ENCODE measurements at regions not wholly inside any gene's neighbourhood (a gene's known extent, or its start where the extent isn't known, plus 50 kb on each side); places are given as distances from the start of the nearest gene placed in this dataset.
"Not testable (repeated sequence)": the region's sequence is repeated elsewhere in the genome, so short reads cannot be mapped to it uniquely, and the experiment has no call there.

- H3K9me3 Mint-ChIP-seq; H3K27ac Mint-ChIP-seq; H3K4me1 Mint-ChIP-seq (ENCODE audit: low read depth); H3K4me3 Mint-ChIP-seq (ENCODE audit: low read depth); H3K36me3 Mint-ChIP-seq (ENCODE audit: low read depth); H3K27me3 Mint-ChIP-seq (ENCODE audit: low read depth); DNase-seq (ENCODE audit: low spot score); intact Hi-C loops (cut with micrococcal nuclease): not testable (repeated sequence)
Observed at GRCh38 chr5:176067948-176068347, 99.8 kb upstream of the THOC3 start.

DNA sequence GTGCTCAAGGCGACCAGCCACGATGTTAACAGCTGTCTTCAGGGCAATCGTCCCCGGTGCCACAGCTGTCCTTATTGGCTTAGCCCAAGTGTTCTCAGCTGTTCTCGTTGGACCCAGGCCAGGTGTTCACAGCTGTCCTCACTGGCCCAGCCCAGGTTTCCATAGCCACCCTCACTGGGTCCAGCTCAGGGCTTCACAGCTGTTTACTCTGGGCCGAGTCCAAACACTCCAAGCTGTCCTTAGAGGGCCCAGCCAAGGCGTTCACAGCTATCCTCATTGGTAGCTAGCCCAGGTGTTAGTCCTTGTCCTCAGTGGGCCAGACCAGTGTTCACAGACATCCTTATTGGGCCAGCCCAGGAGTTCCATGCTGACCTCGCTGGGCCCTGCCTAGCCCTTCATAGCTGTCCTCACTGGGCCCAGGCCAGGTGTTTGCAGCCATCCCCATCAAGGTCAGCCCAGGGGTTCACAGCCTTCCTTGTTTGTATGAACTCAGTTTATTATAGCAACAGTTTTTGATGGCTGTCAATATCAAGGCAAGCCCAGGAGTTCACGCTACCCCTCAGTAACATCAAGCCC is 106.0 kb upstream of the THOC3 start:
- DNase-seq (ENCODE audit: low spot score); intact Hi-C loops (cut with micrococcal nuclease); H3K27ac Mint-ChIP-seq; H3K36me3 Mint-ChIP-seq (ENCODE audit: low read depth); H3K9me3 Mint-ChIP-seq; H3K27me3 Mint-ChIP-seq (ENCODE audit: low read depth); H3K4me1 Mint-ChIP-seq (ENCODE audit: low read depth); H3K4me3 Mint-ChIP-seq (ENCODE audit: low read depth): not testable (repeated sequence)

- H3K4me3 Mint-ChIP-seq (ENCODE audit: low read depth); H3K27ac Mint-ChIP-seq; DNase-seq (ENCODE audit: low spot score); H3K4me1 Mint-ChIP-seq (ENCODE audit: low read depth); H3K27me3 Mint-ChIP-seq (ENCODE audit: low read depth); intact Hi-C loops (cut with micrococcal nuclease); H3K9me3 Mint-ChIP-seq; H3K36me3 Mint-ChIP-seq (ENCODE audit: low read depth): not testable (repeated sequence)
Observed at GRCh38 chr5:176083717-176084116, 115.6 kb upstream of the THOC3 start.

DNA sequence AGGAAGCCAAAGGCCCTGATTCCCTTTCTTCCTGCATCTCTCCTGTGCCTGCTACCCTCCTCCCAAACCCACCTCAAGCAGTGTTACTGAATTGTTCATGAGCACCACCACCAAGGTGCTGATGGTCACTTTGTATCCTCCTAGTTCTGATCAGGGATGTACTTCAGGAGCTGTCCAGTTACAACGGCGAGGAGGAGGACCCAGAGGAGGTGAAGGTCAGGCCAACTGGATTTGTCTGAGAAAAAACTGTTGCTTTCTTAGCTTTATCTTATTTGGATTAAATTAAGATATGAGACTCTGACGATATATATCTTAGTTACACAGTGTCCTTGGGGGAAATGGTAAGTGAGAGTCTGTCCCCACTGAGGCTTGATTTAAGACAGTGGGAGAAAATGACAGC is 135.0 kb upstream of the THOC3 start:
- H3K36me3 Mint-ChIP-seq (ENCODE audit: low read depth); H3K27me3 Mint-ChIP-seq (ENCODE audit: low read depth); H3K4me1 Mint-ChIP-seq (ENCODE audit: low read depth); DNase-seq (ENCODE audit: low spot score); H3K9me3 Mint-ChIP-seq; H3K4me3 Mint-ChIP-seq (ENCODE audit: low read depth); H3K27ac Mint-ChIP-seq; intact Hi-C loops (cut with micrococcal nuclease): not testable (repeated sequence)

- H3K4me3 Mint-ChIP-seq (ENCODE audit: low read depth); H3K9me3 Mint-ChIP-seq; DNase-seq (ENCODE audit: low spot score); H3K36me3 Mint-ChIP-seq (ENCODE audit: low read depth); H3K4me1 Mint-ChIP-seq (ENCODE audit: low read depth); intact Hi-C loops (cut with micrococcal nuclease); H3K27ac Mint-ChIP-seq; H3K27me3 Mint-ChIP-seq (ENCODE audit: low read depth): not testable (repeated sequence)
Observed at GRCh38 chr5:176112888-176113287, 125.3 kb upstream of the SIMC1 start.

- DNase-seq (ENCODE audit: low spot score); H3K9me3 Mint-ChIP-seq; H3K36me3 Mint-ChIP-seq (ENCODE audit: low read depth); H3K4me3 Mint-ChIP-seq (ENCODE audit: low read depth); H3K27ac Mint-ChIP-seq; H3K4me1 Mint-ChIP-seq (ENCODE audit: low read depth); intact Hi-C loops (cut with micrococcal nuclease); H3K27me3 Mint-ChIP-seq (ENCODE audit: low read depth): not testable (repeated sequence)
Observed at GRCh38 chr5:176113673-176114335, 124.4 kb upstream of the SIMC1 start.

DNA sequence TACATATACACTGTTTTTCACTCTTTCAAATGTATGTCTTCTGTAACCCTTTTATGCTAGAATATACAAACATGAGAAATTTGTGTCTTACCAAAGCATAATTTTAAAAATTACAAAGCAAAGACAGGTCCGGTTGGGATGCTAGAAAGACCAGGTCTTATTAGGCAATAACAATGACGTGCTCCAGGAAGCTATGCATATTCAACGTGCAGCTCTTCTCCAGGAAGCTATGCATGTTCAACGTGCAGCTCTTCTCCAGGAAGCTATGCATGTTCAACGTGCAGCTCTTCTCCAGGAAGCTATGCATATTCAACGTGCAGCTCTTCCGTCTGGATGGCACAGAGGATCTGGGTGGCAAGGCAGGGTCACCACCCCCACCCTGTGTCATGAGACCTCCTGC is 123.4 kb upstream of the SIMC1 start:
- H3K4me3 Mint-ChIP-seq (ENCODE audit: low read depth); DNase-seq (ENCODE audit: low spot score); intact Hi-C loops (cut with micrococcal nuclease); H3K27ac Mint-ChIP-seq; H3K27me3 Mint-ChIP-seq (ENCODE audit: low read depth); H3K4me1 Mint-ChIP-seq (ENCODE audit: low read depth); H3K36me3 Mint-ChIP-seq (ENCODE audit: low read depth); H3K9me3 Mint-ChIP-seq: not testable (repeated sequence)

DNA sequence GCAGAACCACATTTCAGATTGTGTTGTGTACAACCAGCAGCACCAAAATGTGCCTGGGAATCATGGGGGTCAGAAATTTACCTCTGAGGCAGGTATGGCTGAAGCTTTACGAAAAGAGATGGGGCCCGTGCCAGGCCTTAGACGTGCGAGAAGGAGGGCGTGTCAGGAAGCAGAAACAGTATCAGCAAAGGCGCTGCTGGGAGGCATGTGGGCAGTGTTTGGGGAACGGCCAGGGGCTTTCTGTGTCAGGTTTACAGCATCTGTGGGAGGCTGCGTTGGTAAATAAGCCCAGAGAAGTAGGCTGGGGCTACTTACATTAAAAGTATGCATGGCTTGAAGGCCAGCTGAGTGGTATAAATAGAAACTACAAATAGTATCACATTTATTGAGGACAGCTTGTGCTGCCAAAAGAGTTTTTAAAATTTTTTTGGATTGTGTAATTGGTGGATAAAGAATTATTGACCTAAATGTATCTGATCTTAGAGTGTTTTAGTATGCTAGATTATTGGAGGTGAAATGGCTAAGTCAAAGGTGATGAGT is 120.5 kb upstream of the SIMC1 start:
- H3K36me3 Mint-ChIP-seq (ENCODE audit: low read depth); H3K4me1 Mint-ChIP-seq (ENCODE audit: low read depth); intact Hi-C loops (cut with micrococcal nuclease); DNase-seq (ENCODE audit: low spot score); H3K27me3 Mint-ChIP-seq (ENCODE audit: low read depth); H3K4me3 Mint-ChIP-seq (ENCODE audit: low read depth); H3K27ac Mint-ChIP-seq; H3K9me3 Mint-ChIP-seq: not testable (repeated sequence)

DNA sequence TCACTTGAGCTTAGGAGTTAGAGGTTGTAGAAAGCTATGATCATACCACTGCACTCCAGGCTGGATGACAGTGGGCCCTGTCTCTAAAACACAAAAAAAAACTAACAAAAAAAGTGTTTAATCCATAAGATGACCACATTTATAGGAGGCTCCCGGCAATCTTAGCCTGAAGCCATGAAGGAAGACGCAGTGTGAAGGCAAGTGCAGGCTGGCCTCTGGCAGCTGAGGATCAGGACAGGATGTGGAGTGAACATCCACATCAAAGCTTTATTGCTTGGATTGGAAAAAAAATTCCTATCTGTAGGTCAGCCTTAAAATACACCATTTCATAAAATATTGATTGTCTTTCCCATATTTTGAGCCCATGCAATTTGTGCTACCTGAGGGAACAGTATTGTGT is 115.9 kb upstream of the SIMC1 start:
- H3K27me3 Mint-ChIP-seq (ENCODE audit: low read depth); H3K4me3 Mint-ChIP-seq (ENCODE audit: low read depth); DNase-seq (ENCODE audit: low spot score); intact Hi-C loops (cut with micrococcal nuclease); H3K36me3 Mint-ChIP-seq (ENCODE audit: low read depth); H3K4me1 Mint-ChIP-seq (ENCODE audit: low read depth); H3K9me3 Mint-ChIP-seq; H3K27ac Mint-ChIP-seq: not testable (repeated sequence)

DNA sequence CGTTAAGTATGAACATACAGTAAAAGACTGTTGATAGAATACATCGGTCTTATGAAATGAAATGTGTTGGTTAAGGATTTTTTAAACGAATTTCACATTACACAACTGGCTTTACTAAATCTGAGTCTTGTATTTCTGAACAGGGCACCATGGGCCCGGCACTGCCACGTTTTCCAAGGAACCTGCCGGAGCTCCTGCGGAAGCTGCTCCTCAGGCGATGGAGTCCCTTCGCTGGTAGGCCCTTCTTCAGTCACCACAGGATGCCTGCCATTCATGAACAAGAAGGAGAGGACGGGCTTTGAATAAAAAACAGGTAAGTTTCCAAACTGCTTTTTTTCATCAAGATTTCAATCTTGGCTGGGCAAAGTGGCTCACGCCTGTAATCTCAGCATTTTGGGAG is 114.1 kb upstream of the SIMC1 start:
- H3K4me1 Mint-ChIP-seq (ENCODE audit: low read depth); DNase-seq (ENCODE audit: low spot score); intact Hi-C loops (cut with micrococcal nuclease); H3K27me3 Mint-ChIP-seq (ENCODE audit: low read depth); H3K27ac Mint-ChIP-seq; H3K4me3 Mint-ChIP-seq (ENCODE audit: low read depth); H3K36me3 Mint-ChIP-seq (ENCODE audit: low read depth); H3K9me3 Mint-ChIP-seq: not testable (repeated sequence)

DNA sequence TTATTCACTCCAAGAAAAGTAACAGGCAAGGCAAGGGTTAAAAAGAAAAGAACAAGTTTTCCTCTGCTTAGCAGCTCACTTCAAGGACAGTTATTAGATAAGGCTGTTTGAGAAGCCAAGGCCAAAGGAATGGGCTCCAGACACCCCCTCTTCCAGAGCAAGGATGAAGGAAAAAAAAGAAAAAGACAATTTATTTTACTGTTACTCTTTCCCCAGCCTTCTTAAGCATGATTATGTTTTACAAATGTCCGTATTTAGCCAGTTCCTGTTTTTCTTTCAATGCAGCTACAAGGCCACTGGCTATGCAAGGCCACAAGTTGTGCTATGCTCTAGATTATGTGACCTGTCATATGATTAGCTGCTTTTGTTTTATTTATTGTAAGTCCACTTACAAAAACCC is 106.5 kb upstream of the SIMC1 start:
- H3K27me3 Mint-ChIP-seq (ENCODE audit: low read depth), result peaks cover 43% of the 10 kb centered on the region
- no peaks in the 10 kb centered on the region for H3K9me3 Mint-ChIP-seq
- no peaks in the 10 kb centered on the region for H3K36me3 Mint-ChIP-seq (ENCODE audit: low read depth)
- H3K4me3 Mint-ChIP-seq (ENCODE audit: low read depth), result no peak overlapping the region
- intact Hi-C loops (cut with micrococcal nuclease), result no loop called here
- H3K27ac Mint-ChIP-seq, result no peak overlapping the region
- no peak for DNase-seq (ENCODE audit: low spot score)
- H3K4me1 Mint-ChIP-seq (ENCODE audit: low read depth), result peaks cover 5% of the 10 kb centered on the region

DNA sequence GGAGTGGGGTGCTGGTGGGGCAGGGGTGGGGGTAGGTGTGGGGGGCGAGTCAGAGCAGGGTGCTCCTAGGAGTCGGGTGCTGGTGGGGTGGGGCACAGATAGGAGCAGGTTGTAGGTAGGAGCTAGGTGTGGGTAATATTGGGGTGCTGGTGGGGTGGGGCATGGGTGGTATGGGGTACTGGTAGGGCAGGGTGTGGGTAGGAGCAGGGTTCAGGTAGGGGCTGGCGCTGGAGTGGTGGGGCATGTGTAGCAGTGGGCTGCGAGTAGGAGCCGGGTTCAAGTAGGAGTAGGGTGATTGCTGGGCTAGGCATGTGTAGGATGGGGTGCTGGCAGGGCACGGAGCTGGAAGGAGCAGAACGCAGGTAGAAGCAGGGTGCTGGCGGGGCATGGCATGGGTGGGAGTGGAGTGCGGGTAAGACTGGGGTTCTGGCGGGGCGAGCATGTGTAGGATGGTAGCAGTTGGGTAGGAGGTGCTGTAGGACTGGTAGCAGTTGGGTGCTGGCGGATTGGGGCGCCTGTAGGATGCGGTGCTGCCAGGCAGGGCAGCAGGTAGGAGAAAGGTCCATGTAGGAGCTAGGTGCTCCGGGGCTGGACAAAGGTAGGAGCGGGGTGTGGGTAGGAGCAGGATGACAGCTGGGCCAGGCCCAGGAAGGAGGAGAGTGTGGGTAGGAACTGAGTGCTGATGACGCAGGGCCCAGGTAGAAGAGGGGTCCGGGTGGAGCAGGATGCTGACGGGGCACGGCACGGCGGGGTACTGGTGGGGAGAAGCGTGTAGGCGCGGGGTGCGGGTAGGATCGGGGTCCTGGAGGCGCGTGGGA is 105.5 kb upstream of the SIMC1 start:
- peaks cover 47% of the 10 kb centered on the region for H3K27me3 Mint-ChIP-seq (ENCODE audit: low read depth)
- no peak overlapping the region for H3K4me3 Mint-ChIP-seq (ENCODE audit: low read depth)
- H3K9me3 Mint-ChIP-seq, result no peaks in the 10 kb centered on the region
- no peak for DNase-seq (ENCODE audit: low spot score)
- H3K4me1 Mint-ChIP-seq (ENCODE audit: low read depth), result peaks cover 5% of the 10 kb centered on the region
- intact Hi-C loops (cut with micrococcal nuclease), result no loop called here
- H3K36me3 Mint-ChIP-seq (ENCODE audit: low read depth), result no peaks in the 10 kb centered on the region
- no peak overlapping the region for H3K27ac Mint-ChIP-seq

GRCh38 chr5:176133289-176133870 is 104.8 kb upstream of the SIMC1 start:
- Mint-ChIP-seq H3K36me3 (ENCODE audit: low read depth) (no peaks in the 10 kb centered on the region), H3K4me1 (ENCODE audit: low read depth) (peaks cover 5% of the 10 kb centered on the region), H3K4me3 (ENCODE audit: low read depth) (no peak overlapping the region), H3K9me3 (no peaks in the 10 kb centered on the region), H3K27me3 (ENCODE audit: low read depth) (peaks cover 47% of the 10 kb centered on the region), H3K27ac (no peak overlapping the region)
- no peak for DNase-seq (ENCODE audit: low spot score)
- intact Hi-C loops (cut with micrococcal nuclease), result no loop called here

Data from activated T-helper 2 cell treated with anti-CD3 and anti-CD28 coated beads, Interferon-gamma antibody, Interleukin-2, Interleukin-4, amounts not matched to agents 10 μg/mL and 5 μg/mL and 100 μg/mL, durations not matched to agents 14 hours and 24 hours and 36 hours (primary cell).